ENCODE measurements at regions not wholly inside any gene's neighbourhood (a gene's known extent, or its start where the extent isn't known, plus 50 kb on each side); places are given as distances from the start of the nearest gene placed in this dataset.

- no peak for DNase-seq
- intact Hi-C loops (cut with DNase I; ENCODE audit: low total_unique reads), result no loop called here
- no peaks in the 10 kb centered on the region for H3K4me1 ChIP-seq
- no peak overlapping the region for H3K4me3 ChIP-seq
- no peak overlapping the region for H3K27ac ChIP-seq
- no peaks in the 10 kb centered on the region for H3K27me3 ChIP-seq
- no peaks in the 10 kb centered on the region for H3K36me3 ChIP-seq
- no peaks in the 10 kb centered on the region for H3K9me3 ChIP-seq
- TF ChIP-seq, protein P1, sequence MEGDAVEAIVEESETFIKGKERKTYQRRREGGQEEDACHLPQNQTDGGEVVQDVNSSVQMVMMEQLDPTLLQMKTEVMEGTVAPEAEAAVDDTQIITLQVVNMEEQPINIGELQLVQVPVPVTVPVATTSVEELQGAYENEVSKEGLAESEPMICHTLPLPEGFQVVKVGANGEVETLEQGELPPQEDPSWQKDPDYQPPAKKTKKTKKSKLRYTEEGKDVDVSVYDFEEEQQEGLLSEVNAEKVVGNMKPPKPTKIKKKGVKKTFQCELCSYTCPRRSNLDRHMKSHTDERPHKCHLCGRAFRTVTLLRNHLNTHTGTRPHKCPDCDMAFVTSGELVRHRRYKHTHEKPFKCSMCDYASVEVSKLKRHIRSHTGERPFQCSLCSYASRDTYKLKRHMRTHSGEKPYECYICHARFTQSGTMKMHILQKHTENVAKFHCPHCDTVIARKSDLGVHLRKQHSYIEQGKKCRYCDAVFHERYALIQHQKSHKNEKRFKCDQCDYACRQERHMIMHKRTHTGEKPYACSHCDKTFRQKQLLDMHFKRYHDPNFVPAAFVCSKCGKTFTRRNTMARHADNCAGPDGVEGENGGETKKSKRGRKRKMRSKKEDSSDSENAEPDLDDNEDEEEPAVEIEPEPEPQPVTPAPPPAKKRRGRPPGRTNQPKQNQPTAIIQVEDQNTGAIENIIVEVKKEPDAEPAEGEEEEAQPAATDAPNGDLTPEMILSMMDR (IDR thresholded peaks at IDR 0.05), result no peak
- no peak for TF ChIP-seq POLR2A (IDR thresholded peaks at IDR 0.05)
Observed at GRCh38 chr2:150888337-150888736, 373.3 kb downstream of the RBM43 start.

DNA sequence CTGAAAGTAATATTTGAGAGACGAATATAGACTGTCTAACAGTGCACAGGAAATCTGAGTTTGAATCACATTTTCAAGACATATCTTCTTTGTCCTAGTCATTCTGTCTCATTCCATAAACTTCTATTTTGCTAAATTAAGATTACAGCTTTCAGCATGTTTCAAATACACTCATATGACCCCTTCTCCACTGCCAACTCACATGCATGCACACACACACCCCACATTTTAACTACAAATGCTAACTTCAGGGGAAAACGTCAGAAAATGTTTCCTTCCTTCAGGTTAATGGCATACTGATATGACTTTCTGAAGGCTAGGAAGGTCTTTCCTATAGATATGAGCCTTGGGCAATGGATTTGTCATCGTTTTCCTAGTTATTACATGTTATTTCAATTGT, 373.7 kb downstream of the RBM43 start:
- no peaks in the 10 kb centered on the region for H3K36me3 ChIP-seq
- no peaks in the 10 kb centered on the region for H3K27me3 ChIP-seq
- no peak overlapping the region for H3K4me3 ChIP-seq
- DNase-seq, result no peak
- H3K9me3 ChIP-seq, result no peaks in the 10 kb centered on the region
- intact Hi-C loops (cut with DNase I; ENCODE audit: low total_unique reads), result no loop called here
- no peak for TF ChIP-seq POLR2A (IDR thresholded peaks at IDR 0.05)
- TF ChIP-seq, protein P1 (IDR thresholded peaks at IDR 0.05), result no peak
- no peaks in the 10 kb centered on the region for H3K4me1 ChIP-seq
- no peak overlapping the region for H3K27ac ChIP-seq

DNA sequence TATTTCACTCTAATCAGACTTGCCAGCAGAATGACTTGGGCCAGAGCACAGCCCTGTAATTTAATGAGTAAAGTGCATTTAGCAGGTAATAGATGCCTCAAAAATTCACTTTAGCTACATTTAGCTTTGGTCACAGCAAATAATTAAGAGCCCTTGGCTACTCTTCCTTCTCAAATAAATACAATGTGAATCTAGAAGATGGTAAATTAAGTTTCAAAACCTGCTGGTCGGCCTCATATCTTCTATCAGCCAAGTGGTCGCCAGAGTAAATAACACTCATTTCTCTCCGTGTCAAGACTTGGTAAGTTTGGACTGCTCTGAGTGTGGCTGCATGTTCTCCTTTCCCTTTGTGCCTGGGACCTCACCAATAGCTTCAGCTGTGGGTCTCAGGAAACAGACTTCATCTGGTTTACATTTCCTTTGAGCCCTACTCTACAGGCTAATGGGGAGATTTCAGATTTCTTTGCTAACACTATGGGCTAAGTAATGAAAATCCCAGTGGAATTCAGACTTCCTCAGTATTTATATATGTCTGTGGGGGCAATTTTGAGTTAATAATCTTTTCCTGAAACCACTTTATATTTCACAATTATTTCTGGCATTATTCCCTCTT, 375.8 kb downstream of the RBM43 start:
- Histone ChIP-seq H3K4me3 (no peak overlapping the region), H3K4me1 (no peaks in the 10 kb centered on the region), H3K36me3 (no peaks in the 10 kb centered on the region), H3K9me3 (no peaks in the 10 kb centered on the region), H3K27ac (no peak overlapping the region), H3K27me3 (no peaks in the 10 kb centered on the region)
- intact Hi-C loops (cut with DNase I; ENCODE audit: low total_unique reads), result no loop called here
- DNase-seq, result no peak
- TF ChIP-seq POLR2A (IDR thresholded peaks at IDR 0.05), result no peak
- TF ChIP-seq, protein P1 (IDR thresholded peaks at IDR 0.05), result no peak

DNA sequence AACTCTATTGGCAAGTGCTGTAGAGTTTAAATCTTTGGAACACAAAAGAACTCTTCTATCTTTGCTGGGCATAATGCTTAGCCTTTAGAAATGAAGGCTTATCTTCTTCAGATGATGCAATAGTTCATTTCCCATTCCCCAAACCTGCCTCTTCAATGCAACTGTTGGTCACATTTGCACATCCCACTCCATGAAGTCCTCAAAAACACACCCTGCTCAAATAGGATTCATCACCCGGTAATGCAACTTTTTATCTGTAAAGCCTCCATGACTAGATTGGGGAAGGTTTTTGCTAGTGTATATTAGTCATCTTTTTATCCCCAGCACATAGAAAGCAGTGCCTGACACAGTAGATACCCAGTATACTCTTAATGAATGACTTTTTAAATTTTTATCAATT, 376.4 kb downstream of the RBM43 start:
- Histone ChIP-seq H3K4me1 (no peaks in the 10 kb centered on the region), H3K27ac (no peak overlapping the region), H3K4me3 (no peak overlapping the region), H3K9me3 (no peaks in the 10 kb centered on the region), H3K36me3 (no peaks in the 10 kb centered on the region), H3K27me3 (no peaks in the 10 kb centered on the region)
- DNase-seq, result no peak
- TF ChIP-seq, protein P1 (IDR thresholded peaks at IDR 0.05), result no peak
- TF ChIP-seq POLR2A (IDR thresholded peaks at IDR 0.05), result no peak
- intact Hi-C loops (cut with DNase I; ENCODE audit: low total_unique reads), result no loop called here

GRCh38 chr2:150883613-150883895, 378.1 kb downstream of the RBM43 start:
- no peak for DNase-seq
- H3K36me3 ChIP-seq, result no peaks in the 10 kb centered on the region
- no peak overlapping the region for H3K27ac ChIP-seq
- intact Hi-C loops (cut with DNase I; ENCODE audit: low total_unique reads), result no loop called here
- H3K4me3 ChIP-seq, result no peak overlapping the region
- no peaks in the 10 kb centered on the region for H3K4me1 ChIP-seq
- no peak for TF ChIP-seq POLR2A (IDR thresholded peaks at IDR 0.05)
- TF ChIP-seq, protein P1 (IDR thresholded peaks at IDR 0.05), result no peak
- no peaks in the 10 kb centered on the region for H3K9me3 ChIP-seq
- H3K27me3 ChIP-seq, result no peaks in the 10 kb centered on the region
